ENCODE measurements at regions not wholly inside any gene's neighbourhood (a gene's known extent, or its start where the extent isn't known, plus 50 kb on each side); places are given as distances from the start of the nearest gene placed in this dataset.
A peak's percentile ranks its signal among the peaks of the same experiment; 100 is the strongest.
"Not testable (repeated sequence)": the region's sequence is repeated elsewhere in the genome, so short reads cannot be mapped to it uniquely, and the experiment has no call there.

DNA sequence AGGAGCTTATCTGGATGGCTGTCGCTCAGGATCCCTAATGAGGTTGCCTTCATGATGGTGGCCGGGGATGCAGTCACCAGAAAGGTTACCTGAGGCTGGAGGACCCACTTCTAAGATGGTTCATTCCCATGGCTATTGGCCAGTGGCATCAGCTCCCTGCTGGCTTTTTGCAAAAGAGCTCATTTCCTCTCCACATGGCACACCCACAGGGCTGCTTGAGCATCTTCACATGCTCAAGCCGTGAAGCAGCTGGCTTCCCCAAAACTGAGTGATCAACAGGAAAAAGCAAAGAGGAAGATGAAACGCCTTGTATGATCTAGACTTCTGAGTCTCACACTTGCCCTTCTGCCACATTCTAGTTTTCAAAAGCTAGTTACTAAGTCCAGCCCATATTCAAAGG lies 124.6 kb upstream of the CXADR start:
- DNase-seq (ENCODE audit: low read depth): no peak

GRCh38 chr21:17389311-17389710 lies 123.5 kb upstream of the CXADR start:
- no peak for DNase-seq (ENCODE audit: low read depth)

DNA sequence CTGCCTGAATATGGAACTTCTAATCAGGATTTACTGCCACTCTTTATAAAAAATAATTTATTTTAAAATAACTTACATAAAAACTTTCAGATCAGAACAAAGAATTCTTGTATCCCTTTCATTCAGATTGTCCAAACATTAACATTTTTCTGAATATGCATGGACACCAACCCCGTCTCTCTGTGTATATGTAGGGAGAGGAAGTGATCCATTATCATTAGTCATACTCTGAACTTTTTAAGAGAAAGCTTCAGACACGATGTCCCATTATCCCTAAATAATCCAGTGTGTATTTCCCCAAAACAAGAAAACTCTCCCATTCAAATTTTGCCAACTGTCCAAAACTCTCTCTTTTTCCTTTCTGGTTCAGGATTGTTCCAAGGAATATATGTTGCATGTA lies 122.3 kb upstream of the CXADR start:
- DNase-seq (ENCODE audit: low read depth): peak; percentile 22

DNA sequence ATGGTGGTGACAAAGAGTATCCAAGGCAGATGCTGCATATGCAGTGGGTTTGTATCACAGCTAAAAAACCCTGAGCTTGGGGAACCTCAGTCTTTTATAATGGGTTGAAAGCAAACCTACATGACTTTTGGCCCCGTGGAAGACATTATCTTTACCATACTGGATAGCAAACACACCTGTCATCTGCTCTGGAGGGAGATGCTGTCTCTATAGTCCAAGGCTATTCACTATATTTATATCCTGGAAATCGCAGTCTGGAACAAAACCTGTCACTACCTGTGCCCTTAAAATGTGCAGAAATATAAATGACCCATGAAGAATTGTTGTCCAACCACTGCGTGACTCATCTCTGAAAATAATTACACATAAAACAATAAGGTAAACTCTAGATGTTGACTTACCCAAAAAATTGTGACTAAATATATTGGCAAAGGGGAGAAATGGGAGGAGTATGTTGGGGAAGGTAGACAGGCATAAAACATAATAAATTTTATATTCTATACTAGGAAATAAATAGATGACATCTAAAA lies 121.0 kb upstream of the CXADR start:
- no peak for DNase-seq (ENCODE audit: low read depth)

DNA sequence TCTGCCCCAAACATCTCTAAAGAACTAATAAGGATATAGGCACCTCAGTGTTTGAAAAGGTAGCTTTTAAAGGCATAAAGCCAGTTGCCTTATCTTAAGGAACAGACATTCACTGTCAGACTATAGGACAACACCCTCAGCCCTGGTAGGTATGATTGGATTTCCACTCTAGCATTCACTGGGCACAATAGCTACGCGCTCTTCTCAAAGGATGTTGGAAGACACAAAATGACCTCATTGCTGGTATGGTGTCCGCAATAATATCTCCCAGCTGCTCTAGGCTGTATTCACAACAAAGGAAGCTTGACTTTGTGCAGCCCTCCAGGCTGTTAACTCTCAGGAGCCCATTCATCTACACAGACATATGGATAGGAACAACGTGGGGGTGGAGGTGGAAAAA lies 119.4 kb upstream of the CXADR start:
- peak; percentile 21 for DNase-seq (ENCODE audit: low read depth)

DNA sequence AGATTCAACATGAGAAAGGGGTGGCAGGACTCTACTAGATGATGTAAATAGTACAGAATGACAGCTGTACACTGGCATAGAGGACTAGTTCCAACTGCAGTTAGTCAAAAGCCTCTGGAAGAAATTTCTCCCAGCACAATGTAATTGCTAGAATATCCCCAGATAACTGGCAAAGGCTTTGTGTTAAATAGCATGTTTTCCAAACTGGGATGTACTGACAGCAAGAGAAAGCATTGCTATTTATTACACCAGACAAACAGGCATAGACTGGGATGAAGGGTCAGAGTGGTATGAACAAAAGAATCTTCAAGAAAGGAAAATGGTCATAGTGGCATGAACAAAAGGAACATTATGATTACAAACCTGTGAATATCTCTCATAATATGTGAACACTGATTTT lies 115.9 kb upstream of the CXADR start:
- DNase-seq (ENCODE audit: low read depth): no peak

DNA sequence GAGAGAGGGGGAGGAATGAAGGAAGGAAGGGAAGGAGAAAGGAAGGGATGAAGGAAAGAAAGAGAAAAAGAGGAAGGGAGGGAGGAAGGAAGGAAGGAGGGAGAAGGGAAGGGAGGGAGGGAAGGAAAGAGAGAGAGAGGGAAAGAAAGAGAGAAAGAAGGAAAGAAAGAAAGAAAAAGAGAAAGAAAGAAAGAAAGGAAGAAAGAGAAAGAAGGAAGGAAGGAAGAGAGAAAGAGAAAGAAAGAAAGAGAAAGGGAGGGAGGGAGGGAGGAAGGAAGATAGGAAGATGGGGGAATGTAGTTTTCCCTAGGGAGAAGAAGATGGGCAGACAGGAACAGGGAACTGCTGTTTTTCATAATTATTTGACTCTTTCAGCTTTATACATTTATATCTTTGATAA lies 115.1 kb upstream of the CXADR start:
- DNase-seq (ENCODE audit: low read depth): no peak

DNA sequence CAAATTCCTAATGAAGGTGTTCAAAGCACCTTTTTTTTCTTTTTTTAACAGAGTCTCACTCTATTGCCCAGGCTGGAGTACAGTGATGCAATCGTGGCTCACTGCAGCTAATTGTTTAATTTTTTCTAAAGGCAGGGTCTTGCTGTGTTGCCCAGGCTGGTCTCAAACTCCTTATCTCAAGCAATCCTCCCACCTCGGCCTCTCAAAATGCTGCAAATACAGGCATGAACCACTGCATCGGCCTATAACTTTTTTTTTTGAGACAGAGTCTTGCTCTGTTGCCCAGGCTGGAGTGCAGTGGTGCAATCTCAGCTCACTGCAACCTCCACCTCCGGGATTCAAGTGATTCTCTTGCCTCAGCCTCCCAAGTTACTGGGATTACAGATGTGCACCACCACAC lies 113.9 kb upstream of the CXADR start:
- DNase-seq (ENCODE audit: low read depth): not testable (repeated sequence)

DNA sequence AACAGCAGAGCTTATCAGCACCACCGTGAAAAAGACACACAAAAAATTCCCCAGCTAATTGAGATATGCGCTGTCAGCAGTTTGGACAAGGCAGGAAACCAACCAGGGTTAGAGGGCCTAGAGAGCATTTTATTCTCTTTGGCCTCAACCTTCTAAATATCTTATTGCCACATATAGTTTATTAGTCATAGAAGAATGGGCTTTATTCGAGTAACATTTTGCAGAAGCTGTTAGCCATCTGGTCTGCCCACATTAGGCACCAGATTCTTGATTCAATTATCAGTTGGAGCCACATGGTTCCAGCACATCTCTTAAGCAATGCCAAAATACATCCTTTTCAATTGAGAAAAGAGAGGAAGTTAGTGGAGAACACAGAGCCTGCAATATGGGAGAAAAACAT lies 109.9 kb upstream of the CXADR start:
- peak; percentile 52 for DNase-seq (ENCODE audit: low read depth)

GRCh38 chr21:17406202-17406601 lies 106.6 kb upstream of the CXADR start:
- peak; percentile 49 for DNase-seq (ENCODE audit: low read depth)

DNA sequence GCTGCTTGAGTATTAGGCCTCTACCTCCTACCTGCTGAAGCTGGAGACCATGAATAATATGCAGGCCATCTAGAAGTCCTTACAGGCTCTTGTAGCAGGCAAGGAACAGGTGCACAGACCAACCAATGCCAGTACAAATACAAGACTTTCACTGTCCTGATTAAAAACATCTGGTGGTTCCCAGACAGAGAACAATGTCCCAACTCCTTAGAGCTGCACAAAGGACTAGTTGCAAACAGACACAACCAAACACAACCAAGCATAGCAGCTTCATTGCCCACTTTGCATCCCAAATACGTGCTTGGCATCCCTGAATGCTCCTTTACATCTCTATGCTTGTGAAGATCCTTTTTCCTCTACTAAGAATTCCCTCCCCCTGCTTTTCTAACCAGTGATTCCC lies 98.1 kb upstream of the CXADR start:
- no peak for DNase-seq (ENCODE audit: low read depth)

GRCh38 chr21:17416139-17416538 lies 96.7 kb upstream of the CXADR start:
- DNase-seq (ENCODE audit: low read depth): no peak

- DNase-seq (ENCODE audit: low read depth): no peak
Observed at GRCh38 chr21:17422931-17423330, 89.9 kb upstream of the CXADR start.

DNA sequence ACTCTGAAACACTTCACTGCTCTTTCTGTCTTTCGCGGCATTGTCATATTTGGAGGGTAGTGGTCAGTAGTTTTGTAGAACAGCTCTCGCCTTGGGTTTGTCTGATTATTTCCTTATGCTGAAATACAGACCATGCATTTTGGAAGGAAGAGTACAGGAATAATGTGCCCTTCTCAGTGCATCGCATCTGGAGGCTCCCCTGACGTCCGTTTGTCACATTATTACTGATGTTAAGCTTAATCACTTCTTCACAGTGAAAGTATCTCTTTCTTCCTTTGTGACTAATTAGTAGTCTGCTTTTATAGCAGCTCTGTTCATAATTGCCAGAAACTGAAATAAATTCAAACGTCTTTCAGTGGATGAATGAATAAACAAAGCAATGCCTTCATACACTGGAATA lies 85.7 kb upstream of the CXADR start:
- DNase-seq (ENCODE audit: low read depth): peak; percentile 39

DNA sequence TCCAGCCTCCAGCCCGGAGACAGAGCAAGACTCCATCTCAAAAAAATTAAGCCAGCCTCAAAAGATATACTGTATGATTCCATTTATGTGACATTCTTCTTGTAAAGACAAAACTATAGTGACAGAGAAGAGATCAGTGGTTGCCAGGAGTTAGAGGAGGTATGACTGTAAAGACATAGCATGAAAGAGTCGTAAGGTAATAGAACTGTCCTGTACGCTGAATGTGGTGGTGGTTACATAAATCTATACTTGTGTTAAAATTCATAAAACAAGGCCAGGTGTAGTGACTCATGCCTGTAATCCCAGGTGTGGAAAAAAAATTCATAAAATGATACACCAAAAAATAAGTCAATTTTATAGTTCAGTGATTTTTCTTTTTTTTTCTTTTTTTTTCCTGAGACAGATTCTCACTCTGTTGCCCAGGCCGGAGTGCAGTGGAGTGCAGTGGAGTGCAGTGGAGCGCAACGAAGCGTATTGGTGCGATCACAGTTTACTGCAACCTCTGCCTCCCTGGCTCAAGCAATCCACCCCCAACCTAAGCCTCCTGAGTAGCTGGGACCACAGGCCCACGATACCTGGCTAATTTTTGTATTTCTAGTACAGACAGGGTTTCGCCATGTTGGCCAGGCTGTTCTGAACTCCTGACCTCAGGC lies 84.9 kb upstream of the CXADR start:
- no peak for DNase-seq (ENCODE audit: low read depth)

GRCh38 chr21:17428484-17428869 lies 84.4 kb upstream of the CXADR start:
- no peak for DNase-seq (ENCODE audit: low read depth)

GRCh38 chr21:17428980-17429379 lies 83.9 kb upstream of the CXADR start:
- DNase-seq (ENCODE audit: low read depth): no peak

GRCh38 chr21:17429936-17430335 lies 82.9 kb upstream of the CXADR start:
- DNase-seq (ENCODE audit: low read depth): no peak

GRCh38 chr21:17432732-17433057 lies 80.1 kb upstream of the CXADR start:
- no peak for DNase-seq (ENCODE audit: low read depth)

DNA sequence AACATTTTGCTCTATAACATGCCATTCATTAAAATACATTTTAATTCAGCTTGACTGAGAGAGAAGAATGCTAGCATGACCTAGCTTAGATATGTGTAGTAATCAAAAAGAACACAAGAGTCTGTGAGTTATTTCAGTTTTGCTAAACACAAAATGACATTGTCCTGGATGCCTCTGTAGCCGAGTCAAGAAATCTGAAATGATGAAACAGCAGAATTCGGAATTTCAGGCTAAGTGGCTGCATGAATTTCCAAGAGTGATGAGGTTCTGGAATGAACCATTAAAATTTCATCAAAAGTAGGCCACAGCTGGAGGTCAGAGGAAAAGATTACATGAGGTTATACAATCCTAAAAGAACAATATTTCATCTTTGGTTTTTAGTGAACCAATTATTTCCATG lies 79.1 kb upstream of the CXADR start:
- no peak for DNase-seq (ENCODE audit: low read depth)

DNA sequence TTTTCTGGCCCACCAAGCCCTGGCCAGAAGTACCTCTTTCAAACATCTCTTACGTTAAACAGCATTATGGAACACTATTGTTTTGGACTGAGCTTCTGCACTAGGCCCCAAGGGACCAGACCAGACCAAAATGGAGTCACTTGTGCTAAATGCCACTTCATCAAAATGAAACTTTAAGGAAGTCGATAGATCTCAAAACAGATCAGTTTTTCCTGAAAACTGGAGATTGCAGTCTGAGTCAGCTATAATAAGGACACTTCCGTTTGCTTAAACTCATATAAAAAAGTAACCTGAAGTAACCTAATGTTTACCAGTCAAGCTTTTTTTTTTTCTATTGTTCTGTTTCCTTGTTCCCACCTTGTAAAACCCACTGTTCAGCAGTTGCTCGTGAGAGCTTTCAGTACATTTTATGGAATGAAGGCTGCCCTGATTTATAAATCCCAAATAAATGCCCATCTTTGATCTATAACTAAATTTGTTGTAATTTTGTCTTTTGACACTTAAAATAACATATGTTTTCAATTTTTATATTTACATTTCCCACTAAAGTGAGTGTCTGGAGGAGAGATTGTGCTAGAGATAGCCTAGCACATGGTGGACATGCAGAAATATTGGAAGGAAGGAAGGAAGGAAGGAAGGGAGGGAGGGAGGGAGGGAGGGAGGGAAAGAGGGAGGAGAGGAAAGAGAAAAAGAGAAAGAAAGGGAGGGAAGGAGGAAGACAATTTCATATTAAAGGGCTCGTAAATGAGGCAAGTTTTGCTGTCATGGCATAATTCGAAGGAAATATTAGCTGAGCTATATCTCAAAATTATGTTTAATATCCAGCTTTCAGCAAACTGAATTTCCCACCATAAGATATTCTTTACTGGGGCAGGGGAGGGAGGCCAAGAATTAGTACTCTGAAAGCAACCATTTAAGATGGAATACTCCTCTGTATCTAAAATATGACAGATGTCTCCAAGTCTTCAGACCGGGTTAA lies 77.0 kb upstream of the CXADR start:
- no peak for DNase-seq (ENCODE audit: low read depth)

GRCh38 chr21:17436626-17437111 lies 76.2 kb upstream of the CXADR start:
- no peak for DNase-seq (ENCODE audit: low read depth)

- no peak for DNase-seq (ENCODE audit: low read depth)
Observed at GRCh38 chr21:17438635-17439034, 74.2 kb upstream of the CXADR start.
